Fibroblast of lung (primary cell): ENCODE measurements at regions not wholly inside any gene's neighbourhood (a gene's known extent, or its start where the extent isn't known, plus 50 kb on each side); places are given as distances from the start of the nearest gene placed in this dataset.

Source experiments
- DNase-seq, 2 donors: peaks; one replicate each; pipeline versions ENCODE4 v3.0.0 to v3.0.0-alpha.2; 2010; ENCODE audit warnings: low read depth in 2 of 2
- H2AFZ ChIP-seq: 2 replicates; pipeline ENCODE4 v1.5.1; 2012; ENCODE audit warnings: low read length, control low read depth, inconsistent platforms
- H3K27ac ChIP-seq: 2 replicates; pipeline ENCODE4 v1.5.1; 2011; ENCODE audit warnings: low read length, control low read depth; ENCODE audit not compliant: insufficient read depth
- H3K27me3 ChIP-seq: 2 replicates; pipeline ENCODE4 v1.5.1; 2011; ENCODE audit warnings: mild to moderate bottlenecking, low read length; ENCODE audit not compliant: control insufficient read depth, insufficient read depth
- H3K36me3 ChIP-seq: 2 replicates; pipeline ENCODE4 v1.5.1; 2011; ENCODE audit warnings: low read length; ENCODE audit not compliant: control insufficient read depth, insufficient read depth
- H3K4me1 ChIP-seq: 2 replicates; pipeline ENCODE4 v1.5.1; 2011; ENCODE audit warnings: low read length; ENCODE audit not compliant: control insufficient read depth, insufficient read depth; ENCODE audit errors: extremely low read depth
- H3K4me2 ChIP-seq: 2 replicates; pipeline ENCODE4 v1.5.1; 2011; ENCODE audit warnings: low read length, control low read depth; ENCODE audit not compliant: insufficient read depth; ENCODE audit errors: extremely low read depth
- H3K4me3 ChIP-seq, 4 experiments: fragments of 200-600 bp in 1 of 4; sonication (generic) in 1 of 4; replicated peaks in 1 of 4; 2 replicates each; pipeline ENCODE4 v1.5.1; 2011 to 2016; ENCODE audit warnings: low read length in 4 of 4, low read depth in 3 of 4, mild to moderate bottlenecking in 3 of 4, control low read depth in 2 of 4, inconsistent platforms in 1 of 4, mixed read lengths in 1 of 4; ENCODE audit not compliant: insufficient read depth in 1 of 4; ENCODE audit errors: control extremely low read depth in 1 of 4
- H3K79me2 ChIP-seq: 2 replicates; pipeline ENCODE4 v1.5.1; 2012; ENCODE audit warnings: mild to moderate bottlenecking, low read length, inconsistent platforms; ENCODE audit not compliant: control insufficient read depth, insufficient read depth
- H3K9ac ChIP-seq: 2 replicates; pipeline ENCODE4 v1.5.1; 2011; ENCODE audit warnings: mild to moderate bottlenecking, low read length, control low read depth; ENCODE audit not compliant: insufficient read depth
- H3K9me3 ChIP-seq: 2 replicates; pipeline ENCODE4 v1.5.1; 2012; ENCODE audit warnings: low read depth, low read length; ENCODE audit not compliant: control insufficient read depth, insufficient read depth
- H4K20me1 ChIP-seq: 2 replicates; pipeline ENCODE4 v1.5.1; 2011; ENCODE audit warnings: low read length; ENCODE audit not compliant: control insufficient read depth, insufficient read depth; ENCODE audit errors: extremely low read depth
- EZH2 ChIP-seq: IDR thresholded peaks from 2 replicates; pipeline ENCODE4 v1.5.1; 2012; ENCODE audit warnings: low read length, control low read depth, mild to moderate bottlenecking; ENCODE audit errors: missing control alignments
- TF ChIP-seq, protein P1 (sequence below), 2 donors: IDR thresholded peaks in 1 of 2; conservative IDR thresholded peaks in 1 of 2; 1 replicate in 1 of 2; 2 replicates in 1 of 2; pipeline ENCODE4 v1.5.1; 2011 to 2012; ENCODE audit warnings: low read length in 2 of 2, control low read depth in 1 of 2, inconsistent platforms in 1 of 2, low read depth in 1 of 2, mild to moderate bottlenecking in 1 of 2

DNA sequence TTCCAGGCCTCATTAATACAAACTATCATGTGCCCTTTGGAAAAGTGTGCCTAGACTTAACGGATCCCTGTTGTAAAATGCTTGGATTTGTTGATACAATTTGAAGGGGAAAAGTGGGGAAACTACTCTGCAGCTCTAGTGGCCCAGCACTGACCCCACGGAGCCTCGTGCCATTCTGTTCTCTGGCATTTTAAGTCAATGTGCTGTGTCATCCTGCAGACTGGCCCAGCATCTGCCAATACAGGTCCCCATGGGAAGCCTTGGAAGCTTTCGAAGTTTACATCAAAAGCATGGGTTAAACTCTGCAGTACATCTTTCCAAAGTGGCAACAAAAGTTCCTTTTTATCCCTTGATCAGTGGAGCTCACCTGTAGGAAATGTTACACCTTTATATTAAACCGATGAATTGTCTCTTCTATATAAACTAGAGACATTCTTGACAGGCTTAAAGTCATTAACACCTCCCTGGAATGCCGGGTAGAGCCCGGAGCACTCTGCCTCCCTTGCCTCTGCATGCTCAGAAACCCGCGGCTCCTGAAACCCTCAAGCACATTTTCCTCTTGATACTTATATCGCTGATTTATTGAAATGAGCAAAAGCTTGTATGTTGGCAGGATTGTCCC lies 596.0 kb upstream of the ADAMTS16 start:
- H3K79me2 ChIP-seq, result no peaks in the 10 kb centered on the region
- TF ChIP-seq, protein P1, sequence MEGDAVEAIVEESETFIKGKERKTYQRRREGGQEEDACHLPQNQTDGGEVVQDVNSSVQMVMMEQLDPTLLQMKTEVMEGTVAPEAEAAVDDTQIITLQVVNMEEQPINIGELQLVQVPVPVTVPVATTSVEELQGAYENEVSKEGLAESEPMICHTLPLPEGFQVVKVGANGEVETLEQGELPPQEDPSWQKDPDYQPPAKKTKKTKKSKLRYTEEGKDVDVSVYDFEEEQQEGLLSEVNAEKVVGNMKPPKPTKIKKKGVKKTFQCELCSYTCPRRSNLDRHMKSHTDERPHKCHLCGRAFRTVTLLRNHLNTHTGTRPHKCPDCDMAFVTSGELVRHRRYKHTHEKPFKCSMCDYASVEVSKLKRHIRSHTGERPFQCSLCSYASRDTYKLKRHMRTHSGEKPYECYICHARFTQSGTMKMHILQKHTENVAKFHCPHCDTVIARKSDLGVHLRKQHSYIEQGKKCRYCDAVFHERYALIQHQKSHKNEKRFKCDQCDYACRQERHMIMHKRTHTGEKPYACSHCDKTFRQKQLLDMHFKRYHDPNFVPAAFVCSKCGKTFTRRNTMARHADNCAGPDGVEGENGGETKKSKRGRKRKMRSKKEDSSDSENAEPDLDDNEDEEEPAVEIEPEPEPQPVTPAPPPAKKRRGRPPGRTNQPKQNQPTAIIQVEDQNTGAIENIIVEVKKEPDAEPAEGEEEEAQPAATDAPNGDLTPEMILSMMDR (conservative IDR thresholded peaks at IDR 0.05 in 1 of 2, IDR thresholded peaks at IDR 0.05 in 1 of 2; ENCODE audit: low read depth in 1 of 2, low read length in 2 of 2), result no peak
- TF ChIP-seq EZH2, result no peak
- H4K20me1 ChIP-seq, result no peaks in the 10 kb centered on the region
- H3K9ac ChIP-seq, result no peak overlapping the region
- H3K27me3 ChIP-seq, result no peaks in the 10 kb centered on the region
- no peaks in the 10 kb centered on the region for H3K4me1 ChIP-seq
- H3K27ac ChIP-seq, result no peak overlapping the region
- H3K4me2 ChIP-seq, result no peak overlapping the region
- H2AFZ ChIP-seq, result no peak overlapping the region
- H3K9me3 ChIP-seq, result no peaks in the 10 kb centered on the region
- no peaks in the 10 kb centered on the region for H3K36me3 ChIP-seq
- no peak for DNase-seq
- no peak overlapping the region for H3K4me3 ChIP-seq

DNA sequence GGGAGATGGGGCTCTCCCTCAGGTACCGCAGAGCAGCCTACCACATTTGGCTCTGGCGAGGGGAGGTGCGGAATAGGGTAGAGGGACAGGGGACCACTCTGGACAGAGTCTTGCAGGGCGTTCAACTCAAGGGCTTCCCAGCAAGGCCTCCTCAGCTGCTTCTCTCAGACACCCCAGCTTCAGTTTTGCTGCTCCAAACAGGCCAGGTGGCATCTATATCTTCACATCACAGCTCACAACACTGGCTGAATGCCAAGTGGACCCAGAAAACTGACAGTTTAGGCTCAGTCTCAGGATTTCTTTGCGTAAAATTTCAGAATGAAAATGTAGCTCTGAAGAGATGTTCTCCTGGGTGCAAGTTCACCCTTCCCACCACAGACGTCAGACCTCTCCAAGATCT lies 592.6 kb upstream of the ADAMTS16 start:
- Histone ChIP-seq H3K27me3 (no peaks in the 10 kb centered on the region), H3K4me3 (no peak overlapping the region), H3K4me1 (no peaks in the 10 kb centered on the region), H2AFZ (no peak overlapping the region), H3K4me2 (no peak overlapping the region), H4K20me1 (no peaks in the 10 kb centered on the region), H3K9me3 (no peaks in the 10 kb centered on the region), H3K79me2 (no peaks in the 10 kb centered on the region), H3K36me3 (no peaks in the 10 kb centered on the region), H3K27ac (no peak overlapping the region), H3K9ac (no peak overlapping the region)
- no peak for DNase-seq
- TF ChIP-seq, protein P1 (conservative IDR thresholded peaks at IDR 0.05 in 1 of 2, IDR thresholded peaks at IDR 0.05 in 1 of 2; ENCODE audit: low read depth in 1 of 2, low read length in 2 of 2), result no peak
- TF ChIP-seq EZH2, result no peak

DNA sequence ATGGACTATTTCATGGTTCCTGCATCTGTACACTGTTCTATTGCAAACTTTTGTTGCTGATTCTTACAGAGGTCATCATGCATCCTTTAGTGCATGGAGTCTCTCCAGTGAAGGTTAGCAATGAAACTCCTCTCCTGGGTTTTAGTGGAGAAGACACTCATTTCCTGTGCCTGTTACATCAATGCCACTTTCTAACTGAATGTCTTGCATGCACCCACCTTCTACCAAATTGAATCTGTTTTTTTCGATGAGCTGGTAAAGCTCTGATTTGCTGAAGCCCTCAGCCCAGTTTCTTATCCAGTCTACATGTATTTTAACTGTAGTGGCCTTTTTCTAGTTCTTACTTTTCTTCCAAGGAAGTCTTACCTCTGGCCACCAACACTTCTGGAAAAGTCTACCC lies 591.8 kb upstream of the ADAMTS16 start:
- TF ChIP-seq EZH2, result no peak
- TF ChIP-seq, protein P1 (conservative IDR thresholded peaks at IDR 0.05 in 1 of 2, IDR thresholded peaks at IDR 0.05 in 1 of 2; ENCODE audit: low read depth in 1 of 2, low read length in 2 of 2), result no peak
- H3K36me3 ChIP-seq, result no peaks in the 10 kb centered on the region
- no peaks in the 10 kb centered on the region for H3K4me1 ChIP-seq
- no peaks in the 10 kb centered on the region for H4K20me1 ChIP-seq
- H3K4me3 ChIP-seq, result no peak overlapping the region
- no peak for DNase-seq
- no peak overlapping the region for H3K27ac ChIP-seq
- H3K4me2 ChIP-seq, result no peak overlapping the region
- no peak overlapping the region for H3K9ac ChIP-seq
- H3K9me3 ChIP-seq, result no peaks in the 10 kb centered on the region
- no peaks in the 10 kb centered on the region for H3K79me2 ChIP-seq
- no peaks in the 10 kb centered on the region for H3K27me3 ChIP-seq
- H2AFZ ChIP-seq, result no peak overlapping the region
